ENCODE measurements at regions not wholly inside any gene's neighbourhood (a gene's known extent, or its start where the extent isn't known, plus 50 kb on each side); places are given as distances from the start of the nearest gene placed in this dataset.
A peak's percentile ranks its signal among the peaks of the same experiment; 100 is the strongest.

- TF ChIP-seq, protein P1, sequence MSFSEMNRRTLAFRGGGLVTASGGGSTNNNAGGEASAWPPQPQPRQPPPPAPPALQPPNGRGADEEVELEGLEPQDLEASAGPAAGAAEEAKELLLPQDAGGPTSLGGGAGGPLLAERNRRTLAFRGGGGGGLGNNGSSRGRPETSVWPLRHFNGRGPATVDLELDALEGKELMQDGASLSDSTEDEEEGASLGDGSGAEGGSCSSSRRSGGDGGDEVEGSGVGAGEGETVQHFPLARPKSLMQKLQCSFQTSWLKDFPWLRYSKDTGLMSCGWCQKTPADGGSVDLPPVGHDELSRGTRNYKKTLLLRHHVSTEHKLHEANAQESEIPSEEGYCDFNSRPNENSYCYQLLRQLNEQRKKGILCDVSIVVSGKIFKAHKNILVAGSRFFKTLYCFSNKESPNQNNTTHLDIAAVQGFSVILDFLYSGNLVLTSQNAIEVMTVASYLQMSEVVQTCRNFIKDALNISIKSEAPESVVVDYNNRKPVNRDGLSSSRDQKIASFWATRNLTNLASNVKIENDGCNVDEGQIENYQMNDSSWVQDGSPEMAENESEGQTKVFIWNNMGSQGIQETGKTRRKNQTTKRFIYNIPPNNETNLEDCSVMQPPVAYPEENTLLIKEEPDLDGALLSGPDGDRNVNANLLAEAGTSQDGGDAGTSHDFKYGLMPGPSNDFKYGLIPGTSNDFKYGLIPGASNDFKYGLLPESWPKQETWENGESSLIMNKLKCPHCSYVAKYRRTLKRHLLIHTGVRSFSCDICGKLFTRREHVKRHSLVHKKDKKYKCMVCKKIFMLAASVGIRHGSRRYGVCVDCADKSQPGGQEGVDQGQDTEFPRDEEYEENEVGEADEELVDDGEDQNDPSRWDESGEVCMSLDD (CRISPR knock-in tag; IDR thresholded peaks at IDR 0.05; ENCODE audit: borderline replicate concordance) = peak; percentile 74; the same call in 1 of the 2 replicates
- TF ChIP-seq ZSCAN25 (CRISPR knock-in tag; IDR thresholded peaks at IDR 0.05) (no peak), CEBPG (CRISPR knock-in tag; IDR thresholded peaks at IDR 0.05) (0 out of 2 replicates have a peak, but pooled peaks have one; percentile 15), ERF (CRISPR knock-in tag; IDR thresholded peaks at IDR 0.05) (peak; percentile 93), ZKSCAN8 (CRISPR knock-in tag; IDR thresholded peaks at IDR 0.05; ENCODE audit: borderline replicate concordance) (no peak), THAP11 (CRISPR knock-in tag; IDR thresholded peaks at IDR 0.05) (peak; percentile 34; the same call in 1 of the 2 replicates), GTF2F1 (IDR thresholded peaks at IDR 0.05; ENCODE audit: low read length) (no peak), GZF1 (CRISPR knock-in tag; IDR thresholded peaks at IDR 0.05) (no peak), MXD1 (CRISPR knock-in tag; IDR thresholded peaks at IDR 0.05) (no peak), RNF219 (CRISPR knock-in tag; IDR thresholded peaks at IDR 0.05) (no peak), MEIS2 (CRISPR knock-in tag; IDR thresholded peaks at IDR 0.05) (no peak), TAF1 (CRISPR knock-in tag; IDR thresholded peaks at IDR 0.05) (no peak), RCOR2 (CRISPR knock-in tag; IDR thresholded peaks at IDR 0.05) (no peak), ZNF883 (CRISPR knock-in tag; IDR thresholded peaks at IDR 0.05; ENCODE audit: not compliant biosample characterization) (no peak)
- TF ChIP-seq, protein P2, sequence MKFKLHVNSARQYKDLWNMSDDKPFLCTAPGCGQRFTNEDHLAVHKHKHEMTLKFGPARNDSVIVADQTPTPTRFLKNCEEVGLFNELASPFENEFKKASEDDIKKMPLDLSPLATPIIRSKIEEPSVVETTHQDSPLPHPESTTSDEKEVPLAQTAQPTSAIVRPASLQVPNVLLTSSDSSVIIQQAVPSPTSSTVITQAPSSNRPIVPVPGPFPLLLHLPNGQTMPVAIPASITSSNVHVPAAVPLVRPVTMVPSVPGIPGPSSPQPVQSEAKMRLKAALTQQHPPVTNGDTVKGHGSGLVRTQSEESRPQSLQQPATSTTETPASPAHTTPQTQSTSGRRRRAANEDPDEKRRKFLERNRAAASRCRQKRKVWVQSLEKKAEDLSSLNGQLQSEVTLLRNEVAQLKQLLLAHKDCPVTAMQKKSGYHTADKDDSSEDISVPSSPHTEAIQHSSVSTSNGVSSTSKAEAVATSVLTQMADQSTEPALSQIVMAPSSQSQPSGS (CRISPR knock-in tag; IDR thresholded peaks at IDR 0.05) = 0 out of 2 replicates have a peak, but pooled peaks have one; percentile 28
- TF ChIP-seq, protein P3, sequence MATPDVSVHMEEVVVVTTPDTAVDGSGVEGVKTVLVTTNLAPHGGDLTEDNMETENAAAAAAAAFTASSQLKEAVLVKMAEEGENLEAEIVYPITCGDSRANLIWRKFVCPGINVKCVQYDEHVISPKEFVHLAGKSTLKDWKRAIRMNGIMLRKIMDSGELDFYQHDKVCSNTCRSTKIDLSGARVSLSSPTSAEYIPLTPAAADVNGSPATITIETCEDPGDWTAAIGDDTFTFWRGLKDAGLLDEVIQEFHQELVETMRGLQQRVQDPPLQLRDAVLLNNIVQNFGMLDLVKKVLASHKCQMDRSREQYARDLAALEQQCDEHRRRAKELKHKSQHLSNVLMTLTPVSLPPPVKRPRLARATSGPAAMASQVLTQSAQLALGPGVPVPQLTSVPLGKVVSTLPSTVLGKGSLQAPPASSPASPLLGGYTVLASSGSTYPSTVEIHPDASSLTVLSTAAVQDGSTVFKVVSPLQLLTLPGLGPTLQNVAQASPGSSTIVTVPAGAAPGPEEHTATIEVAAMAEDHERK (CRISPR knock-in tag; IDR thresholded peaks at IDR 0.05; ENCODE audit: low read depth) = no peak
Measured at GRCh38 chr11:116379185-116379828, 393.5 kb downstream of the BUD13 start (continued).

Data from HepG2 (cell line).